ENCODE measurements at regions not wholly inside any gene's neighbourhood (a gene's known extent, or its start where the extent isn't known, plus 50 kb on each side); places are given as distances from the start of the nearest gene placed in this dataset.

DNA sequence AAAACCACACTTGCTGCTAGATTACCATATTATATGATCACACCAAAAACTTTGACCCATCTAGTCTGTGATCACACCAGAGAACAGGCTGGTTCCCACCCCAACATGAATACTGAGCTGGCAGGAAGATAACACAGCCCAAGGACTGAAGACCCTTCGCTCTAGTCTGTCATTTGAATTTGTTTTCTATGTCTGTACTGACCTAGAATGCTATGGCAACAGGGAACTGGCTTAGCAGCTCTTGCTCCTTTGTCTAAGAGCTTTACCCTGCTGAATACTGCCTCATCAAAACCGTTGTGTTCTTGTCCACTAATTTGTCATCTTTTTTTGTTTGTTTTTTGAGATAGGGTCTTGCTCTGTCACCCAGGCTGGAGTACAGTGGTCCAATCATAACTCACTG, 420.4 kb downstream of the AASDHPPT start:
- H3K9ac ChIP-seq (ENCODE audit: low read length) = no peak overlapping the region
- H4K20me1 ChIP-seq (ENCODE audit: insufficient read depth, low read length) = no peaks in the 10 kb centered on the region
- no peaks in the 10 kb centered on the region for H3K36me3 ChIP-seq (ENCODE audit: insufficient read depth, low read length)
- no peak for TF ChIP-seq EZH2 (IDR thresholded peaks at IDR 0.05; ENCODE audit: borderline replicate concordance, low read length)
- TF ChIP-seq, protein P1, sequence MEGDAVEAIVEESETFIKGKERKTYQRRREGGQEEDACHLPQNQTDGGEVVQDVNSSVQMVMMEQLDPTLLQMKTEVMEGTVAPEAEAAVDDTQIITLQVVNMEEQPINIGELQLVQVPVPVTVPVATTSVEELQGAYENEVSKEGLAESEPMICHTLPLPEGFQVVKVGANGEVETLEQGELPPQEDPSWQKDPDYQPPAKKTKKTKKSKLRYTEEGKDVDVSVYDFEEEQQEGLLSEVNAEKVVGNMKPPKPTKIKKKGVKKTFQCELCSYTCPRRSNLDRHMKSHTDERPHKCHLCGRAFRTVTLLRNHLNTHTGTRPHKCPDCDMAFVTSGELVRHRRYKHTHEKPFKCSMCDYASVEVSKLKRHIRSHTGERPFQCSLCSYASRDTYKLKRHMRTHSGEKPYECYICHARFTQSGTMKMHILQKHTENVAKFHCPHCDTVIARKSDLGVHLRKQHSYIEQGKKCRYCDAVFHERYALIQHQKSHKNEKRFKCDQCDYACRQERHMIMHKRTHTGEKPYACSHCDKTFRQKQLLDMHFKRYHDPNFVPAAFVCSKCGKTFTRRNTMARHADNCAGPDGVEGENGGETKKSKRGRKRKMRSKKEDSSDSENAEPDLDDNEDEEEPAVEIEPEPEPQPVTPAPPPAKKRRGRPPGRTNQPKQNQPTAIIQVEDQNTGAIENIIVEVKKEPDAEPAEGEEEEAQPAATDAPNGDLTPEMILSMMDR (IDR thresholded peaks at IDR 0.05; ENCODE audit: low read length) = no peak
- no peaks in the 10 kb centered on the region for H3K9me2 ChIP-seq (ENCODE audit: low read depth, low read length)
- H3K4me3 ChIP-seq (ENCODE audit: low read depth, low read length, poor library complexity, severe bottlenecking) = no peak overlapping the region
- no peaks in the 10 kb centered on the region for H3K27me3 ChIP-seq (ENCODE audit: insufficient read depth, low read length)
- H2AFZ ChIP-seq (ENCODE audit: low read length) = no peak overlapping the region
- H3K4me2 ChIP-seq (ENCODE audit: low read length) = no peak overlapping the region
- no peak overlapping the region for H3K27ac ChIP-seq (ENCODE audit: low read depth, low read length, poor library complexity, severe bottlenecking)
- no peaks in the 10 kb centered on the region for H3K9me3 ChIP-seq (ENCODE audit: low read length)
- no peaks in the 10 kb centered on the region for H3K4me1 ChIP-seq (ENCODE audit: insufficient read depth, low read length, severe bottlenecking)
- no peaks in the 10 kb centered on the region for H3K79me2 ChIP-seq (ENCODE audit: insufficient read depth, low read length)
- no peaks in the 10 kb centered on the region for H3F3A ChIP-seq (ENCODE audit: insufficient read depth, low read length)

DNA sequence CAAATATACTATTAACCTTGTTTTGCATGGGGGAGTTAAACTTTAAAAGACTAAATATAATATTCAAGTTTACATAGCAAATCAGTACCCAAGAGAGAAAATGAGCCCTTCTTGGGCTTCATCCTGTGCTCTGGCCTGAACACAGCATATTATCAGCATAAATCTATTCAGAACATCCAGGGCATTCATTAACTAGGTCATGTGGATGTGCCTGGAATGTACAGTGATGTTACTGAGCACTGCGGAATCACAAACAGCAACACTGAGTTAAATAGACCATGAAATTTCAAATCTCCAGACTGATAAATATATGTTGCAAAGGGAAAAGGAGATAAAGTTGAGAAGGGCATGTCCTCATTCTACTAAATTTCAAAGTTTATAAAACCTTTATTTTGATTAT, 426.4 kb downstream of the AASDHPPT start:
- Histone ChIP-seq H3K4me2 (ENCODE audit: low read length) (no peak overlapping the region), H2AFZ (ENCODE audit: low read length) (no peak overlapping the region), H3K27me3 (ENCODE audit: insufficient read depth, low read length) (no peaks in the 10 kb centered on the region), H3K9me2 (ENCODE audit: low read depth, low read length) (no peaks in the 10 kb centered on the region), H3K4me1 (ENCODE audit: insufficient read depth, low read length, severe bottlenecking) (no peaks in the 10 kb centered on the region), H3K27ac (ENCODE audit: low read depth, low read length, poor library complexity, severe bottlenecking) (no peak overlapping the region), H3F3A (ENCODE audit: insufficient read depth, low read length) (no peaks in the 10 kb centered on the region), H3K9ac (ENCODE audit: low read length) (no peak overlapping the region), H3K4me3 (ENCODE audit: low read depth, low read length, poor library complexity, severe bottlenecking) (no peak overlapping the region), H4K20me1 (ENCODE audit: insufficient read depth, low read length) (no peaks in the 10 kb centered on the region), H3K79me2 (ENCODE audit: insufficient read depth, low read length) (no peaks in the 10 kb centered on the region), H3K9me3 (ENCODE audit: low read length) (no peaks in the 10 kb centered on the region), H3K36me3 (ENCODE audit: insufficient read depth, low read length) (no peaks in the 10 kb centered on the region)
- no peak for TF ChIP-seq EZH2 (IDR thresholded peaks at IDR 0.05; ENCODE audit: borderline replicate concordance, low read length)
- TF ChIP-seq, protein P1 (IDR thresholded peaks at IDR 0.05; ENCODE audit: low read length) = no peak

DNA sequence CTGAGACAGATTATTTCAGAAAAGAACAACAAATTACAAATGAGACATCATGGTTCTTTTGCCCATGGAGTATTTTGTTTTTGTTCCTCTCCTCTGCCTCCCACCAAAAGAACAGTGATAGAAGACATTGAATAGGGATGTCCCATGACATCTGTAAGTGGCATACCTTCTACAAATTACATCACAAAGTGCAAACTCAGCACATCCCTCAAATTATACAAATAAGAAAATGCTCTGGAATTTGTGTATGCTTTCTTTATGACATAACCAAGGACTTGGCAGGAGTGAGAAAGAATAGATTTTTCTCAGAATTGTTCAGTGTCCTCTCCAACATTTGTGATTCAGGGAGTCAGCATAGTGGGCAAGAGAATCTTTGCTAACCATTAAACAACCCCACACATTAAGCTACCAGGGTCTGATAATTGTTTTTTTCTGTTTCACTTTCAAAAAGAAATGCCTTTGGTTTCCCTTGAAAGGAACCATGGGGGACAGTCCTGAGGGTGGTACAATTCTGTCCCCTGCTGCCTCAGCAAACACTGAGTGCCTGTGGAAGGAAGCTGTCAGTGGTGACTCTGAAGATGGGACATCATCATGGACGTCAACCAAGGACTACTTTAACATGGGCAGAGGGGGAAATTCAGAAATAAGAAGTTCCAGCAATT, 430.3 kb downstream of the AASDHPPT start:
- H3K9me3 ChIP-seq (ENCODE audit: low read length) = no peaks in the 10 kb centered on the region
- H3F3A ChIP-seq (ENCODE audit: insufficient read depth, low read length) = no peaks in the 10 kb centered on the region
- no peaks in the 10 kb centered on the region for H3K36me3 ChIP-seq (ENCODE audit: insufficient read depth, low read length)
- H3K4me3 ChIP-seq (ENCODE audit: low read depth, low read length, poor library complexity, severe bottlenecking) = no peak overlapping the region
- TF ChIP-seq EZH2 (IDR thresholded peaks at IDR 0.05; ENCODE audit: borderline replicate concordance, low read length) = no peak
- TF ChIP-seq, protein P1 (IDR thresholded peaks at IDR 0.05; ENCODE audit: low read length) = no peak
- no peaks in the 10 kb centered on the region for H3K79me2 ChIP-seq (ENCODE audit: insufficient read depth, low read length)
- no peaks in the 10 kb centered on the region for H3K27me3 ChIP-seq (ENCODE audit: insufficient read depth, low read length)
- H3K4me2 ChIP-seq (ENCODE audit: low read length) = no peak overlapping the region
- no peaks in the 10 kb centered on the region for H3K4me1 ChIP-seq (ENCODE audit: insufficient read depth, low read length, severe bottlenecking)
- H2AFZ ChIP-seq (ENCODE audit: low read length) = no peak overlapping the region
- H3K27ac ChIP-seq (ENCODE audit: low read depth, low read length, poor library complexity, severe bottlenecking) = no peak overlapping the region
- no peak overlapping the region for H3K9ac ChIP-seq (ENCODE audit: low read length)
- no peaks in the 10 kb centered on the region for H3K9me2 ChIP-seq (ENCODE audit: low read depth, low read length)
- H4K20me1 ChIP-seq (ENCODE audit: insufficient read depth, low read length) = no peaks in the 10 kb centered on the region
